Heart left ventricle (tissue), 16 donors: ENCODE measurements at regions not wholly inside any gene's neighbourhood (a gene's known extent, or its start where the extent isn't known, plus 50 kb on each side); places are given as distances from the start of the nearest gene placed in this dataset.

ENCODE experiments used
- ATAC-seq, 4 donors: fragments of 200-7000 bp; cut with Tn5 transposase; one replicate each; pipeline ENCODE4 v1.9.1; 2020 to 2022; ENCODE audit warnings: moderate library complexity in 4 of 4, mild to moderate bottlenecking in 3 of 4, moderate number of reproducible peaks in 1 of 4
- DNase-seq, 5 donors: peaks; one replicate each; pipeline ENCODE4 v3.0.0-alpha.2; 2020
- H3K27ac ChIP-seq, 12 donors: fragments of 200-600 bp; sonication (generic) in 4 of 12; one replicate each; pipeline versions ENCODE4 v1.5.0 to v1.8.0; 2016 to 2022; ENCODE audit warnings: mild to moderate bottlenecking in 2 of 12
- H3K27me3 ChIP-seq, 9 donors: fragments of 200-600 bp; sonication (generic) in 2 of 9; one replicate each; pipeline versions ENCODE4 v1.5.1 to v1.8.0; 2016 to 2022; ENCODE audit warnings: mild to moderate bottlenecking in 3 of 9
- H3K36me3 ChIP-seq, 9 donors: fragments of 200-600 bp; sonication (generic) in 2 of 9; one replicate each; pipeline versions ENCODE4 v1.5.0 to v1.8.0; 2018 to 2022; ENCODE audit warnings: mild to moderate bottlenecking in 2 of 9
- H3K4me1 ChIP-seq, 12 donors: fragments of 200-600 bp; sonication (generic) in 4 of 12; one replicate each; pipeline versions ENCODE4 v1.5.0 to v1.8.0; 2016 to 2022; ENCODE audit warnings: mild to moderate bottlenecking in 3 of 12
- H3K4me3 ChIP-seq, 12 donors: fragments of 200-600 bp; sonication (generic) in 4 of 12; one replicate each; pipeline versions ENCODE4 v1.5.0 to v1.8.0; 2017 to 2022; ENCODE audit warnings: mild to moderate bottlenecking in 9 of 12, moderate library complexity in 4 of 12
- H3K9me3 ChIP-seq, 12 donors: fragments of 200-600 bp; sonication (generic) in 4 of 12; one replicate each; pipeline versions ENCODE4 v1.5.0 to v1.8.0; 2016 to 2022; ENCODE audit warnings: mild to moderate bottlenecking in 1 of 12
- CTCF ChIP-seq, 12 donors: fragments of 200-600 bp; sonication (generic) in 4 of 12; IDR thresholded peaks; one replicate each; pipeline versions ENCODE4 v1.5.0 to v1.8.0; 2018 to 2022; ENCODE audit warnings: antibody characterized with exemption in 12 of 12, mild to moderate bottlenecking in 5 of 12
- POLR2A ChIP-seq, 2 donors: fragments of 450-650 bp; IDR thresholded peaks; one replicate each; pipeline ENCODE4 v1.6.1; 2017; ENCODE audit warnings: antibody characterized with exemption in 2 of 2, mild to moderate bottlenecking in 2 of 2, moderate library complexity in 2 of 2
- WGBS, 4 donors: extraction: QIAGEN DNeasy Blood & Tissue Kit in 2 of 4; methylation state at CpG; one replicate each; pipeline versions ENCODE4 v1.1.5 to v1.1.7; 2013 to 2018; 5-methylcytosine and 5-hydroxymethylcytosine counted together
- intact Hi-C, 10 donors: fragments of 100-400 bp; cut with DNase I; formaldehyde crosslinking; loops; one replicate each; pipeline versions ENCODE4 v1.11.1 to v1.14.2; 2022
- donor health status: ischemic (EF 13 %, LVEDD 7.1; RV severe dilation, severe dysfunction).
- donor health status: healthy with polysubstance abuse.
- donor health status: DM: no; HTN: yes; CAD: no.
- donor health status: DM: no; HTN: no; CAD: no.
- donor health status: ischemic (EF 25% LVEDD 6.9; RV normal size, moderate dysfunction).
- donor health status: ischemic (EF 25% LVEDD 5.7; RV mildly dilated, moderate dysfunction).
- donor health status: healthy.
- donor health status: DM: yes; HTN: yes; CAD: no.
- donor health status: ischemic (EF 35%, LVEDD 5.7; RV mildly dilated, moderate dysfunction).
- donor health status: nonischemic (EF 11% LVEDD 7.7; RV severe dilation, severe dysfunction).
- donor health status: DM: yes; HTN: yes; CAD: no.
- donor health status: PGD.
- donor health status: ischemic (EF 29% LVEDD 5.4; RV normal size, mild dysfunction).
- donor health status: nonischemic (EF 23%, LVEDD 6.1; RV moderate dilation, normal function).

- no peaks in the 10 kb centered on the region for H3K4me1 ChIP-seq
- H3K9me3 ChIP-seq = no peaks in the 10 kb centered on the region
- H3K36me3 ChIP-seq = no peaks in the 10 kb centered on the region
- DNase-seq = no peak
- TF ChIP-seq POLR2A (IDR thresholded peaks at IDR 0.05) (no peak), CTCF (IDR thresholded peaks at IDR 0.05) (no peak)
- no peak overlapping the region for H3K4me3 ChIP-seq
- WGBS, 4 donors = 52 to 66% (median 58%) methylated on average over 4 of the region's 4 CpGs
- H3K27ac ChIP-seq = no peak overlapping the region
- no peak for ATAC-seq
- peaks cover 0 to 3% (median 0%) of the 10 kb centered on the region in 9 donors for H3K27me3 ChIP-seq
- intact Hi-C loops = no loop called here
These were observed 134.4 kb upstream of the SMYD2 start for GRCh38 chr1:214146523-214146922.

GRCh38 chr1:214154596-214155292 is 126.2 kb upstream of the SMYD2 start:
- Histone ChIP-seq H3K4me3 (no peak overlapping the region), H3K9me3 (no peaks in the 10 kb centered on the region), H3K4me1 (no peaks in the 10 kb centered on the region), H3K36me3 (no peaks in the 10 kb centered on the region), H3K27ac (no peak overlapping the region), H3K27me3 (peaks cover 0 to 22% (median 0%) of the 10 kb centered on the region in 9 donors)
- ATAC-seq = no peak
- no peak for DNase-seq
- TF ChIP-seq CTCF (IDR thresholded peaks at IDR 0.05) = no peak
- TF ChIP-seq POLR2A (IDR thresholded peaks at IDR 0.05) = no peak
- 56 to 63% (median 62%) methylated on average over 6 of the region's 6 CpGs for WGBS, 4 donors
- intact Hi-C loops = no loop called here

DNA sequence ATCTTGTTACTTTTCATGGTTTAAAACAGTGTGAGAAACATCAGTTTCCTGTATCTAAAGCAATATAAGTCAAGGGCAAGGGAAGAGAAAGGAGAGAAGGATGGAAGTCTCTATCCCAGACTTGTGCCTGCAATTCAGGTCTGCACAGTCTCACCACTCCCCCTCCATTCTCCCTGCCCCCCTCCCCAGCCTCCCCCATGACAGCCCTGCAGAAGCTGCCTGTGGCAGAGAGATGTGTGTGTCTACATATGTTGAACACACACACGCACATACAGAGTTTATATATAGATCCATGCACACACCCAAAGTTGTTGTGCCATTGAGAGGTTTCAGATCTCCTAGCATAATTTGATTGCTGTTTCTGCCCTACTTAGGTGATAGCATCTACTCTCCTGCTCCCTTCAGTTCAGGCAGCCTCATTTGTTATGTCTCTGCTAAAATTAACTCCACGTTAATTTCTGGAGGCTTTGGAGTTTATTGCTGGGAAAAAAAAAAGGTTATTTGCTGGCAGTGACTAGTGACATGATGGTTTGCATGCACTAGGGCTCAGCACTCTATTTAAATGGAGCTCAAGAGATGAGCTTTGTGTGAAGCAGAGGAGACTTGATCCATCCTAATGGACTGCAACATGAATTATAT is 124.9 kb upstream of the SMYD2 start:
- Histone ChIP-seq H3K9me3 (no peaks in the 10 kb centered on the region), H3K27me3 (peaks cover 0 to 23% (median 0%) of the 10 kb centered on the region in 9 donors), H3K4me3 (no peak overlapping the region), H3K27ac (no peak overlapping the region), H3K4me1 (no peaks in the 10 kb centered on the region), H3K36me3 (no peaks in the 10 kb centered on the region)
- intact Hi-C loops = no loop called here
- DNase-seq = no peak
- no peak for ATAC-seq
- TF ChIP-seq POLR2A (IDR thresholded peaks at IDR 0.05) (no peak), CTCF (IDR thresholded peaks at IDR 0.05) (no peak)
- 40 to 54% (median 44%) methylated on average over 2 of the region's 2 CpGs for WGBS, 4 donors

- H3K36me3 ChIP-seq = no peaks in the 10 kb centered on the region
- no peaks in the 10 kb centered on the region for H3K9me3 ChIP-seq
- no peak overlapping the region for H3K27ac ChIP-seq
- TF ChIP-seq POLR2A (IDR thresholded peaks at IDR 0.05) = no peak
- no peak for TF ChIP-seq CTCF (IDR thresholded peaks at IDR 0.05)
- H3K4me1 ChIP-seq = no peaks in the 10 kb centered on the region
- intact Hi-C loops = no loop called here
- no peak overlapping the region for H3K4me3 ChIP-seq
- ATAC-seq (no peak), DNase-seq (no peak)
- 84 to 90% (median 86%) methylated on average over 7 of the region's 7 CpGs for WGBS, 4 donors
- peaks cover 0 to 12% (median 0%) of the 10 kb centered on the region in 9 donors for H3K27me3 ChIP-seq
These were observed 116.8 kb upstream of the SMYD2 start for GRCh38 chr1:214164173-214164572.
